Gastroesophageal sphincter (tissue), 3 donors: ENCODE measurements at regions not wholly inside any gene's neighbourhood (a gene's known extent, or its start where the extent isn't known, plus 50 kb on each side); places are given as distances from the start of the nearest gene placed in this dataset.
"Not testable (repeated sequence)": the region's sequence is repeated elsewhere in the genome, so short reads cannot be mapped to it uniquely, and the experiment has no call there.

Source experiments
- EP300 ChIP-seq: sonication (generic); formaldehyde crosslinking; IDR thresholded peaks from one replicate; pipeline ENCODE4 v1.6.1; 2017; ENCODE audit warnings: antibody characterized with exemption, mild to moderate bottlenecking
- TF ChIP-seq, protein P1 (sequence below), 4 experiments: fragments of 200-600 bp in 2 of 4; fragments of 450-650 bp in 2 of 4; sonication (generic) in 1 of 4; IDR thresholded peaks; one replicate each; pipeline ENCODE4 v1.5.1; 2017 to 2019; ENCODE audit warnings: antibody characterized with exemption in 4 of 4, mild to moderate bottlenecking in 2 of 4, moderate library complexity in 2 of 4

DNA sequence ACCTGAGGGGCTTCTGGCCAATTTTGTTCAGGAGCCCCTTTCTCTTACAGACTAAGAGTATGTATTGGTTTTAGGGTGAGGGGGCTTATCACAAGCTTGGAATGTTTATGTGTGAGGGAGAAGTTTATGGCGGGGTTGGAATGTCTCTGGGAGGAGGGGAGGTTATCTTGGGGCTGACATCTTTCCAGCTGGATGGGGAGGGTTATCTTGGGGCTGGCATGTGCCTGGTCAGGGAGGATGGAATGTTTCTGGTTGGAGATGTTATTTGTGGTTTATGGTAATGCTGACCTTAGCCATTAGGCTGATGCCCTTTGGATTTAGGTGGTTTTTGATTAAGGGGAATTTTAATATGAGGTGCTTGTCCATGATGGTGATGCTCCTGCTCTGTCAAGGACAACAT, 171.0 kb upstream of the PDE4B start:
- TF ChIP-seq EP300: not testable (repeated sequence)
- TF ChIP-seq, protein P1, sequence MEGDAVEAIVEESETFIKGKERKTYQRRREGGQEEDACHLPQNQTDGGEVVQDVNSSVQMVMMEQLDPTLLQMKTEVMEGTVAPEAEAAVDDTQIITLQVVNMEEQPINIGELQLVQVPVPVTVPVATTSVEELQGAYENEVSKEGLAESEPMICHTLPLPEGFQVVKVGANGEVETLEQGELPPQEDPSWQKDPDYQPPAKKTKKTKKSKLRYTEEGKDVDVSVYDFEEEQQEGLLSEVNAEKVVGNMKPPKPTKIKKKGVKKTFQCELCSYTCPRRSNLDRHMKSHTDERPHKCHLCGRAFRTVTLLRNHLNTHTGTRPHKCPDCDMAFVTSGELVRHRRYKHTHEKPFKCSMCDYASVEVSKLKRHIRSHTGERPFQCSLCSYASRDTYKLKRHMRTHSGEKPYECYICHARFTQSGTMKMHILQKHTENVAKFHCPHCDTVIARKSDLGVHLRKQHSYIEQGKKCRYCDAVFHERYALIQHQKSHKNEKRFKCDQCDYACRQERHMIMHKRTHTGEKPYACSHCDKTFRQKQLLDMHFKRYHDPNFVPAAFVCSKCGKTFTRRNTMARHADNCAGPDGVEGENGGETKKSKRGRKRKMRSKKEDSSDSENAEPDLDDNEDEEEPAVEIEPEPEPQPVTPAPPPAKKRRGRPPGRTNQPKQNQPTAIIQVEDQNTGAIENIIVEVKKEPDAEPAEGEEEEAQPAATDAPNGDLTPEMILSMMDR (IDR thresholded peaks at IDR 0.05): not testable (repeated sequence)
